Stimulated activated CD4-positive, alpha-beta T cell treated with anti-CD3 and anti-CD28 coated beads, Interleukin-1b, Interleukin-23, amount 100 ng/mL, for 1 hour (primary cell): ENCODE measurements at regions not wholly inside any gene's neighbourhood (a gene's known extent, or its start where the extent isn't known, plus 50 kb on each side); places are given as distances from the start of the nearest gene placed in this dataset.

Experiments used
- DNase-seq, 2 donors: peaks; one replicate each; pipeline ENCODE4 v3.0.0-alpha.2; 2020; ENCODE audit warnings: low read depth in 2 of 2

DNA sequence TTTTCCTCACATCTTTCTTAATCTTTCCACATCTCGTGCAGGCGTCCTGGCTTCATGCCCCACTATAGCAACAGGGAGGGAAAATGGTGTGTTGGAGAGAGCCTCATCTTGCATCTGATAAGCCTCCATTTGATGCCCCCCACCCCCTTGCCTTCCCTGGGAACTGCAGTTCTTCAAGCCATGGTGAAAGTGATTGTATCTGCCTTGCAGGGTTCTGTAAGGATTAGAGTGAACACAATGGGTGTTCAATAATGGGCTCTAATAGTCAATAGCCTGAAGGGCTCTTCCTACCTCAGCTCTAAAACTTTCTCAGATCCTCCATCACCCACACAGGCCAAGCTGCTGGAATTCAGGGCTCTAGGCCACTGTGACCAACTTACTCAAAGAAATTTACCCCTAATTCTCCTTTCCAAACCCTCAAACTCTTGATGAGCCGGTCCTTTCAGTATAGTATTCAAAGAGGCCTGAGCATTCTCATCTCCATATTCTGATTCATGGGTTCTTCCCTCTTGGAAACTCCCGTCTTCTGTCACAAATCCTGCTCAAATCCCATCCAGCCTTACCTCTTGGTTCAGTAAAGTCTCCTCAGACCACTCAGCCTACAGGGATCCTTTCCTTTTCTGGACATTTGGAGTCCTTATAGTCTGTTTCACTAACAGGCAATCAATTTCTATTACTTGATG lies 128.3 kb upstream of the TRIM2 start:
- DNase-seq, result no peak

- DNase-seq, result no peak
Observed at GRCh38 chr4:153076861-153077260, 127.4 kb upstream of the TRIM2 start.

GRCh38 chr4:153079857-153080391 lies 124.3 kb upstream of the TRIM2 start:
- DNase-seq, result no peak

DNA sequence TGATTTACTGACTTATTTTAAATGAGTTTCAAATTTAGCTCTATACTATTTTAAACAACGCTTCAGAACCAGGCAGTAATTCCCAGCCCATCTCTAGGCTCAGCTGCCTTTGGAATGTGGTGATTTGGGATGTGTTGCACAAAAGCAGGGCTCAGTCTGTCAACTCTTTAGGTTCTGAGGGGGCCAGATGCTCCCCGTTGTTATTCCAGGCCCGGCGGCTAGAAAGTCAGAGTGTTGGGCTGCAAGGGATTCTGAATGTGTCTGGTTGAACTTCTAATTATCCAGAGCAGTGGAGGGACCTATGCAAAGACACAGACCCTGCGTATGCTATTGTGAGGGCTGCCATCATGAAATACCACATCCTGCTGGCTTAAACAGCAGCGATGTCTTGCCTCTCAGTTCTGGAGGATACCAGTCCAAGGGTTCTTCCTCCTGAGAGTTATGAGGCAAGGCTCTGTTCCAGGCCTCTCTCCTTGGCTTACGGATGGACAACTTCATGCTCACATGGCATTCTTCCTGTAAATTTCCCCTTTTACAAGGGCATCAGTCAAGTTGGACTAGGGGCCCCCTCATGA lies 123.2 kb upstream of the TRIM2 start:
- DNase-seq, result no peak

GRCh38 chr4:153081693-153082092 lies 122.5 kb upstream of the TRIM2 start:
- DNase-seq, result no peak

DNA sequence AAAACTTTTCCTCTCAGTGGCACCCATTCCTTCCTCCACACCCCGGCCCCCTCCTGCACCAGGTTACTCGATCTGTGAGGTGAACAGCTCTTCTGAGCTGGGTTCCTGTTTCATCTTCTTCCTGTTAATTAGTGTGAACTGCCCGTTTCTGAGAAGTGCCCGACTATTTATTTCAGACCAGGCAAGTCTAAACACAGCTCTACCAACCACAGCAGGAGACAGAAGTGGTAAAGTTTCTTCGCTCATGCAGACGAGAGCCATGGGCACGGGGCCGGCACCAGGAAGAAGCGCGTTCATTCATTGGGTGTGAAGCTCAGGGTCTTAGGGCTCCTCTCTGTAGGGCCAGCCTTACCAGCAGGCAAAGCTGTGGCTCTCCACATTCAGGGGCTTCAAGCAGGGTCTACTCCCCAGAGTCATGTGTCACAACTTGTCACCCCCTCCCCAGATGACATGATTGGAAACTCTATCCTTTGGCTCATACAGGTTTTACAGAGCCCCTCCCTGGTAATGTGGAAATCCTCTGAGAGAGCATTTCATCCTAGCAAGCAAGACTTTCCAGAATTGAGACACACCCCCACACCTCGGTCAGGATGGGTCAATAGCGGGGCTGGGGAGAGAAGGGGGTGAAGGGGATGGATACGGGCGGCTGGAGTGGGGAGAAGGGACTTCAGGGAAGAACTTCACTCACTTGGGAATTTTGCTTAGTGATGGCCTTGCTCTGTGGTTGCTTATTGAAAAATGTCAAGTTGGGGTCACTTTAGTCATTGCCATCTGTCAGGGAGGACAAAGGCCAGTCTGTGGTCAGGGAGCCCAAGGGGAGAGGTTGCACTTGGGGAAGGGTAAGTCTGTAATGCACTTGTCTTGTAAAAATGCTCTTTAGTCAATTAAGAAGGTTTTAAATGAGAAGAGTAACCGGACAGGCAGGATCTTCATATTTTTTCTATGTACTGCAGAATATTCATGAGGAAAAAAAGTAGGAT lies 121.6 kb upstream of the TRIM2 start:
- DNase-seq, result no peak

GRCh38 chr4:153083447-153083947 lies 120.7 kb upstream of the TRIM2 start:
- no peak for DNase-seq

GRCh38 chr4:153084224-153084979 lies 119.8 kb upstream of the TRIM2 start:
- no peak for DNase-seq

DNA sequence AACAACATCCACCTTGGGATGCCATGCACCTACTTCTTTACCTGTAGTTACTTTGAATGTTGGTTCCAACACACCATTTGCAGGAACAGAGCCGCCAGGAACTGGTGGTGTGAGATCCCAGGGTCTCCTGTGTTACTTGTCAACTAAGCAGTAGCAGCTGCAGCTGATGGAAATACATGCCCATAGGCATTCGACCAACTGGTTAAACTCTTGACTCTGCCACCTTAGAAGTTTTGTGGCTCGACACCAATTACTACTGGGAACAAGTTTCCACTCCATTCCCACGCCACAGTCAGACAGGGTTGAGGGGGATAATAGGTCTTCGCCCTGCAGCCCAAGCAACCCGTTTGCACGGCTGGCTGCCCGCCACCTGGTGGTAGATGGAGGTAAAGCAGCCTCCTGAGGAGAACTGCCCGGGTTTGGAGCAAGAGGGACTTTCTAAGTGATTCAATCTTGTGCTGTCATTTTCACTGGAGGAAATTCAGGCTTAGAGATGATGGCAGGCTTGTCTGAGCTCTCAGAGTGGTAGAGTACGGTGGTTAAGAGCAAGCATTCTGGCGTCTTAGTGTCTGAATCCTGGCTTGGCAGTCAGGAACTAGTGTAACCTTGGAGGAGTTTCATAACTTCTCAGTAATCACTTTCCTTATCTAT lies 119.1 kb upstream of the TRIM2 start:
- DNase-seq, result peak; percentile 74 to 90

- DNase-seq, result no peak
Observed at GRCh38 chr4:153087671-153088194, 116.5 kb upstream of the TRIM2 start.

DNA sequence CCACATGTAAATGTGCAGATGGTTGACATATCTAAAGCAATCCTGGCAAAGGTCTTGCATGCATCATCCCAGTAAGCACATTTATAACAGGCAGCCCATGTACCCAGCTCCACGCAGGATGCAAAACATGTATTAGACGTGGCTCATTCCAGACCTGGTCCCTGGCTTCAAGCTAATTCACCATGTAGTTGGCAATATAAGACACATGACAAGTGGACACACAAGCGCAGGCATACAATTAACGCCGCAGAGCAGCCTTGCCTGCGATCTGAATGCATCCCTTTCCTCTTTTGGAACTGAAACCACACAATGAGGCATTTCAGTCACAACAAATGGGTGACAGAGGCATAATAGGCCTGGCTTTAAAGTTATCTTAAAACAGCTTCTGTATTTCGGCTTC lies 114.5 kb upstream of the TRIM2 start:
- DNase-seq, result no peak

GRCh38 chr4:153090181-153090580 lies 114.1 kb upstream of the TRIM2 start:
- no peak for DNase-seq

GRCh38 chr4:153090670-153091385 lies 113.4 kb upstream of the TRIM2 start:
- DNase-seq, result no peak

GRCh38 chr4:153093396-153093795 lies 110.8 kb upstream of the TRIM2 start:
- DNase-seq, result no peak

DNA sequence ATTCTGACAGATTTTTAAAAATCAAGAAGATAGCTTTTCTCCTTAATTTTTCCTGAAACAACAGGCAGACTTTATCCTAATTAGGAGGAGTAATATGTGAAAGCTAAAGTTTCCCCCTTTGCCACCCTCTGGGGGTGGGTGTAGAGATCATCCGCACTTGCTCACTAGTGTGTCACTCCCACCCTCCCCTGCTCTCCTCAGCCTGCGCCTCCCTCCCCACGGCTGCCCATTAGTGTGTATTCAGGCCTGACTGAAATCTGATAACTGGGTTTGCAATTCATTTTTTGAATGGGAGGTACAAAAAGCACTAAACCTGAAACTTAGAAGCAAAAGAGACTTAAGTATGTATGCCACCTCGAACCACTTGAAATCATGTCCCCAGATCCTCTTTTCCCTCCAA lies 110.4 kb upstream of the TRIM2 start:
- DNase-seq, result no peak

- no peak for DNase-seq
Observed at GRCh38 chr4:153094435-153094834, 109.8 kb upstream of the TRIM2 start.

DNA sequence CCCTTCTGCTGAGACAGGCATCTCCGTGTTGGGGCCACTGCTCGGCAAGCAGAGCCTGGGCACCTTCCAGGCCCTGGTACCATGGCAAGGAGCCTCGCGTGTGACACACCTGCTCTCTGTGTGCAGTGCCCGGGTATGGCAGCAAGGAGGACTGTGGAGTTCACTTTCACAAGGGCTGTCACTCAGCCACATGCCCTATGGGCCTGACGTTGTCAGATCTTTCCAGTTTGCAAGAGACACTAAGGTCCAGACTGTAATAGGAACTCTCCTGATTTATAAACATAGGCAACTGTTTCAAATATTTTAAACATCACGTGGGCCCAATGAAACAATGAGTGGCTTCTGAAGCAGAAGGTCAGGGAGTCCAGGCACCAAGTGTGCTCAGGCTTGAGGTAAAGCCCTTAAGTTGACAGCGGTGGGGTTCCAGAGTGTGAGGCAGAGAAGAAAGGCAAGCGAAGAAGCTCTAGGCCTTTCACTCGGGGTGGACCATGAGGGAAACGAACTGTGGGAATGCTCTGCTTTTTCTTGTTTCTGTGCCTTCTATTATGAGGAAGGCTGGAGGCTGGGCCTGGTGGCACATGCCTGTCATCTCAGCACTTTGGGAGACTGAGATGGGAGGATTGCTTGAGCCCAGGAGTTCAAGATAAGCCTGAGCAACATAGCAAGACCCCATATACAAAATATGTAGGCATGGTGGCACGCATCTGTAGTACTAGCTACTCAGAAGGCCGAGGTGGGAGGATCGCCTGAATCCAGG lies 108.6 kb upstream of the TRIM2 start:
- DNase-seq, result no peak

DNA sequence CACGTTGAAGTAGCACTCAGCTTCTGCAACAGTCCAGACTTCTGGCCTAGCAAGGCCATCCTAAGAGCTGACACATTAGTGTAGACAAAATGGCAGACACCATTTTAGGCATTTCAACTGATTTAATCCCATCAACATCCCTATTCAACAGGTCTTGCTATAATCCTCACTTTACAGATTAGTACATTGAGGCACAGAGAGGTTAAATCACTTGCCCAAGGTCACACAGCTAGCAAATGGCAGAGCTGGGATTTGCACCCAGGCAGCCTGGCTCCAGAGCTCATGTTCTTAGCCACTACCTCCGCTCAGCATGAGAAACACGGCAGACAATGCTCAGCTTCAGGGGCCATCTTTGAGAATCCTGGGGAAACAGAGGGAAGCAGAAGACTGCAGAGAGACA lies 107.9 kb upstream of the TRIM2 start:
- DNase-seq, result no peak

- DNase-seq, result no peak
Observed at GRCh38 chr4:153098427-153098826, 105.8 kb upstream of the TRIM2 start.
